Endothelial cell of umbilical vein (primary cell): ENCODE measurements at regions not wholly inside any gene's neighbourhood (a gene's known extent, or its start where the extent isn't known, plus 50 kb on each side); places are given as distances from the start of the nearest gene placed in this dataset.

Source experiments
- BruUV-seq: library from RNA; stranded (reverse); fragments of 400-500 nt; replicated peaks from 2 replicates; lab custom pipeline; 2021; lab: Mats Ljungman, UMichigan
- CTCF ChIA-PET: fragments of 300-600, 350-600 bp; sonication (Branson Sonifier 250); formaldehyde crosslinking; loops from one replicate; lab custom pipeline; 2021; ENCODE audit warnings: antibody characterized with exemption, inconsistent platforms; lab: Charles Lee
- POLR2A ChIA-PET: fragments of 300-600, 350-600 bp; sonication (Branson Sonifier 250); formaldehyde crosslinking; loops from one replicate; lab custom pipeline; 2021; ENCODE audit warnings: antibody characterized with exemption, inconsistent platforms; lab: Charles Lee
- DNase-seq: peaks from one replicate; pipeline ENCODE4 v3.0.0-alpha.2; 2011; ENCODE audit warnings: low read depth, low spot score
- FAIRE-seq: peaks from 2 replicates; lab custom pipeline; 2011; peaks lifted over from hg19 to GRCh38; lab: Jason Lieb, UNC
- H2AFZ ChIP-seq: 2 replicates; pipeline ENCODE4 v1.6.0; 2012; ENCODE audit warnings: low read depth, low read length, control low read depth, inconsistent platforms
- H3K27ac ChIP-seq: 2 replicates; pipeline ENCODE4 v1.5.1; 2011; ENCODE audit warnings: low read depth, mild to moderate bottlenecking, control low read depth, low read length, moderate library complexity; ENCODE audit not compliant: insufficient read depth
- H3K27me3 ChIP-seq, 2 experiments: 2 replicates each; pipeline versions ENCODE4 v1.6.0 to v1.6.1; 2011; ENCODE audit warnings: low read length in 2 of 2, mixed read lengths in 1 of 2; ENCODE audit not compliant: control insufficient read depth in 2 of 2, insufficient read depth in 2 of 2
- H3K36me3 ChIP-seq, 2 experiments: 2 replicates in 1 of 2; 3 replicates in 1 of 2; pipeline ENCODE4 v1.5.1; 2011; ENCODE audit warnings: low read length in 2 of 2, mild to moderate bottlenecking in 1 of 2, moderate library complexity in 1 of 2; ENCODE audit not compliant: control insufficient read depth in 2 of 2, insufficient read depth in 2 of 2; ENCODE audit errors: extremely low read depth in 1 of 2
- H3K4me1 ChIP-seq: 3 replicates; pipeline ENCODE4 v1.5.1; 2011; ENCODE audit warnings: mild to moderate bottlenecking, low read length; ENCODE audit not compliant: control insufficient read depth, insufficient read depth; ENCODE audit errors: extremely low read depth
- H3K4me2 ChIP-seq: 2 replicates; pipeline ENCODE4 v1.6.1; 2011; ENCODE audit warnings: low read length, control low read depth, mixed read lengths; ENCODE audit not compliant: insufficient read depth
- H3K4me3 ChIP-seq, 3 experiments: fragments of 200-600 bp in 1 of 3; sonication (generic), shearing (Covaris generic) in 1 of 3; replicated peaks in 1 of 3; 2 replicates each; pipeline ENCODE4 v1.5.1; 2011 to 2016; ENCODE audit warnings: control low read depth in 3 of 3, low read length in 3 of 3, mild to moderate bottlenecking in 2 of 3, inconsistent platforms in 1 of 3, low read depth in 1 of 3, moderate library complexity in 1 of 3; ENCODE audit not compliant: insufficient read depth in 1 of 3
- H3K79me2 ChIP-seq: 2 replicates; pipeline ENCODE4 v1.6.0; 2012; ENCODE audit warnings: low read length, inconsistent platforms; ENCODE audit not compliant: control insufficient read depth, insufficient read depth
- H3K9ac ChIP-seq: replicated peaks from 2 replicates; pipeline ENCODE3; 2011; ENCODE audit warnings: low read length, control low read depth; ENCODE audit not compliant: insufficient read depth; ENCODE audit errors: extremely low read depth
- H3K9me1 ChIP-seq: replicated peaks from 3 replicates; pipeline ENCODE4 v1.6.0; 2011; ENCODE audit warnings: mild to moderate bottlenecking, low read length; ENCODE audit not compliant: control insufficient read depth, insufficient read depth; ENCODE audit errors: extremely low read depth
- H3K9me3 ChIP-seq: replicated peaks from 2 replicates; pipeline ENCODE4 v1.5.1; 2012; ENCODE audit warnings: low read length, inconsistent platforms; ENCODE audit not compliant: control insufficient read depth, insufficient read depth
- H4K20me1 ChIP-seq: replicated peaks from 2 replicates; pipeline ENCODE3; 2011; ENCODE audit warnings: mild to moderate bottlenecking, low read length; ENCODE audit not compliant: control insufficient read depth, insufficient read depth; ENCODE audit errors: extremely low read depth
- EZH2 ChIP-seq: IDR thresholded peaks from 2 replicates; pipeline ENCODE4 v1.6.1; 2012; ENCODE audit warnings: borderline replicate concordance, low read depth, mild to moderate bottlenecking, moderate library complexity, low read length, inconsistent platforms; ENCODE audit not compliant: severe bottlenecking
- FOS ChIP-seq: IDR thresholded peaks from 2 replicates; pipeline ENCODE4 v1.6.1; 2011; ENCODE audit warnings: mild to moderate bottlenecking, low read length, moderate library complexity, borderline replicate concordance; ENCODE audit not compliant: insufficient read depth
- GATA2 ChIP-seq: IDR thresholded peaks from 2 replicates; pipeline ENCODE4 v1.7.0; 2011; ENCODE audit warnings: low read depth, mild to moderate bottlenecking, moderate library complexity, mixed read lengths, low read length; ENCODE audit not compliant: insufficient read length, insufficient read depth
- JUN ChIP-seq: IDR thresholded peaks from 2 replicates; pipeline ENCODE4 v1.6.1; 2011; ENCODE audit warnings: borderline replicate concordance, low read depth; ENCODE audit not compliant: insufficient read length, insufficient read depth
- MYC ChIP-seq: IDR thresholded peaks from one replicate; pipeline ENCODE4 v1.6.1; 2011; ENCODE audit warnings: mild to moderate bottlenecking, low read depth, low read length
- POLR2A ChIP-seq: IDR thresholded peaks from 2 replicates; pipeline ENCODE4 v1.6.1; 2012; ENCODE audit warnings: low read depth, mild to moderate bottlenecking, control low read depth, low read length
- POLR2AphosphoS5 ChIP-seq: IDR thresholded peaks from 2 replicates; pipeline ENCODE4 v1.6.1; 2012; ENCODE audit warnings: low read depth, mild to moderate bottlenecking, control low read depth, low read length, moderate library complexity; ENCODE audit not compliant: insufficient read depth
- dilution Hi-C: fragments of 300-500 bp; cut with MboI; formaldehyde crosslinking; loops from one replicate; pipeline ENCODE4 v1.15.0; 2019; ENCODE audit warnings: low sequenced_read_pairs; ENCODE audit not compliant: extremely low pct_ligation_motif_present
- intact Hi-C: fragments of 100-400 bp; cut with micrococcal nuclease; formaldehyde crosslinking; loops from one replicate; pipeline ENCODE4 v1.10.0; 2022
- TF ChIP-seq, protein P1 (sequence below), 2 donors: IDR thresholded peaks; 1 replicate in 1 of 2; 2 replicates in 1 of 2; pipeline ENCODE4 v1.5.1; 2011; ENCODE audit warnings: low read length in 2 of 2, mild to moderate bottlenecking in 2 of 2, moderate library complexity in 2 of 2, control low read depth in 1 of 2, inconsistent platforms in 1 of 2, low read depth in 1 of 2; ENCODE audit not compliant: insufficient read depth in 1 of 2; ENCODE audit errors: extremely low read depth in 1 of 2
- TF ChIP-seq, protein P2 (sequence below): IDR thresholded peaks from 2 replicates; pipeline ENCODE4 v1.6.1; 2011; ENCODE audit not compliant: insufficient read depth, insufficient read length

DNA sequence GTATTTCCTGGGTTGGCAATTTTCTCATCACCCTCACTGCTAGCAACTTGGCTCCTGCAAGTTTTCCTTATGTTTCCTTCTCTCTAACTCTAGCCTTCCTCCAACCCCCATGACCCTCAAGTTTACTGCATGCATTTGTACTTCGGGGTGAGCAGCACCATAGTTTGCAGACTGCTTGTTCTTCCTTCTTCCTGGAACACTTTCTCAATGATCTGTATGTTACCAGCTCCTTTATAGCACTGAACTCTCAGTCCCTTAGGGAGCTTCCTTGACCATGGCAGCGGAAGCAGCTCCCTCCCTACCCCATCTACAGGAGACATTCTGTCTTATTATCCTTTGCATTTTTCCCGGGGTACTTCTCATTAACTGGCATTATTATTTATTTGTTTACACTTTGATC is 1089.5 kb upstream of the GYPC start:
- H3K9me1 ChIP-seq, result no peaks in the 10 kb centered on the region
- no peak overlapping the region for H3K4me3 ChIP-seq
- FAIRE-seq, result no peak
- H3K27me3 ChIP-seq, result no peaks in the 10 kb centered on the region
- dilution Hi-C loops (no loop called here), intact Hi-C loops (no loop called here)
- no peak overlapping the region for H3K9ac ChIP-seq
- no peak overlapping the region for H2AFZ ChIP-seq
- ChIA-PET CTCF (no interaction called here), POLR2A (no interaction called here)
- no peaks in the 10 kb centered on the region for H3K4me1 ChIP-seq
- no peak for DNase-seq
- no peaks in the 10 kb centered on the region for H3K79me2 ChIP-seq
- peaks cover 6% of the 10 kb centered on the region for H3K9me3 ChIP-seq
- no peak for TF ChIP-seq POLR2AphosphoS5
- TF ChIP-seq FOS, result no peak
- no peak for TF ChIP-seq JUN
- H4K20me1 ChIP-seq, result no peaks in the 10 kb centered on the region
- H3K27ac ChIP-seq, result no peak overlapping the region
- no peak overlapping the region for H3K4me2 ChIP-seq
- H3K36me3 ChIP-seq, result no peaks in the 10 kb centered on the region
- BruUV-seq, result no TSS peak

DNA sequence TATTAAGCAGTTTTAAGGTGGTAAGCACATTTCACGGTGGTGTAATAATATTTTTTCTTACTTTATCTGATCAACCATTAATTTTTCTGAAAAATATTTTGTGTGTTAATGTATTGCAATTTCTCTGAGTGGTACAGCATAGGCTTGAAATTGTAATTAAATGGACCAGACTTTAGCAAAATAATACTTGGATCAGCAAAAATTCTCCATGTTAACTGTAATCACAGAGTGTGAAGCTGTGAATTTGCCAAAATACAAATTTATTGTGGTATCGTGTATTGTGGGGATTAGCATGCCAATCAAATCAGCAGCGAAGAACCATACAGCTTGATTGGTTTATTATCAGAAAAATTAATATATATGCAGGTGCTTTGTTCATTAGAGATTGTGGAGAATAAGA is 1088.9 kb upstream of the GYPC start:
- intact Hi-C loops (no loop called here), dilution Hi-C loops (no loop called here)
- no peak for TF ChIP-seq MYC
- no peak for TF ChIP-seq JUN
- no peak for TF ChIP-seq POLR2A
- TF ChIP-seq, protein P1, sequence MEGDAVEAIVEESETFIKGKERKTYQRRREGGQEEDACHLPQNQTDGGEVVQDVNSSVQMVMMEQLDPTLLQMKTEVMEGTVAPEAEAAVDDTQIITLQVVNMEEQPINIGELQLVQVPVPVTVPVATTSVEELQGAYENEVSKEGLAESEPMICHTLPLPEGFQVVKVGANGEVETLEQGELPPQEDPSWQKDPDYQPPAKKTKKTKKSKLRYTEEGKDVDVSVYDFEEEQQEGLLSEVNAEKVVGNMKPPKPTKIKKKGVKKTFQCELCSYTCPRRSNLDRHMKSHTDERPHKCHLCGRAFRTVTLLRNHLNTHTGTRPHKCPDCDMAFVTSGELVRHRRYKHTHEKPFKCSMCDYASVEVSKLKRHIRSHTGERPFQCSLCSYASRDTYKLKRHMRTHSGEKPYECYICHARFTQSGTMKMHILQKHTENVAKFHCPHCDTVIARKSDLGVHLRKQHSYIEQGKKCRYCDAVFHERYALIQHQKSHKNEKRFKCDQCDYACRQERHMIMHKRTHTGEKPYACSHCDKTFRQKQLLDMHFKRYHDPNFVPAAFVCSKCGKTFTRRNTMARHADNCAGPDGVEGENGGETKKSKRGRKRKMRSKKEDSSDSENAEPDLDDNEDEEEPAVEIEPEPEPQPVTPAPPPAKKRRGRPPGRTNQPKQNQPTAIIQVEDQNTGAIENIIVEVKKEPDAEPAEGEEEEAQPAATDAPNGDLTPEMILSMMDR (IDR thresholded peaks at IDR 0.05; ENCODE audit: extremely low read depth in 1 of 2, insufficient read depth in 1 of 2, low read depth in 1 of 2, low read length in 2 of 2), result no peak
- no peak for TF ChIP-seq FOS
- TF ChIP-seq, protein P2, sequence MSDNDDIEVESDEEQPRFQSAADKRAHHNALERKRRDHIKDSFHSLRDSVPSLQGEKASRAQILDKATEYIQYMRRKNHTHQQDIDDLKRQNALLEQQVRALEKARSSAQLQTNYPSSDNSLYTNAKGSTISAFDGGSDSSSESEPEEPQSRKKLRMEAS, result no peak
- no peak for TF ChIP-seq EZH2
- no peak for TF ChIP-seq GATA2
- TF ChIP-seq POLR2AphosphoS5, result no peak
- Histone ChIP-seq H3K36me3 (no peaks in the 10 kb centered on the region), H3K27ac (no peak overlapping the region), H3K27me3 (no peaks in the 10 kb centered on the region), H4K20me1 (no peaks in the 10 kb centered on the region), H2AFZ (no peak overlapping the region), H3K4me2 (no peak overlapping the region), H3K4me1 (no peaks in the 10 kb centered on the region), H3K9me1 (no peaks in the 10 kb centered on the region), H3K9me3 (peaks cover 6% of the 10 kb centered on the region), H3K9ac (no peak overlapping the region), H3K4me3 (no peak overlapping the region), H3K79me2 (no peaks in the 10 kb centered on the region)
- ChIA-PET POLR2A (no interaction called here), CTCF (no interaction called here)
- no TSS peak for BruUV-seq
- no peak for DNase-seq
- FAIRE-seq, result no peak
